ENCODE measurements at regions not wholly inside any gene's neighbourhood (a gene's known extent, or its start where the extent isn't known, plus 50 kb on each side); places are given as distances from the start of the nearest gene placed in this dataset.
A peak's percentile ranks its signal among the peaks of the same experiment; 100 is the strongest.

GRCh38 chrX:63466690-63467089, 115.6 kb upstream of the SPIN4 start:
- TF ChIP-seq CTCF (IDR thresholded peaks at IDR 0.05; ENCODE audit: low read depth, low read length): peak; percentile 2
- DNase-seq (ENCODE audit: extremely low read depth, low read depth): no peak

GRCh38 chrX:63458981-63459380, 107.8 kb upstream of the SPIN4 start:
- DNase-seq (ENCODE audit: extremely low read depth, low read depth): no peak
- TF ChIP-seq CTCF (IDR thresholded peaks at IDR 0.05; ENCODE audit: low read depth, low read length): no peak

DNA sequence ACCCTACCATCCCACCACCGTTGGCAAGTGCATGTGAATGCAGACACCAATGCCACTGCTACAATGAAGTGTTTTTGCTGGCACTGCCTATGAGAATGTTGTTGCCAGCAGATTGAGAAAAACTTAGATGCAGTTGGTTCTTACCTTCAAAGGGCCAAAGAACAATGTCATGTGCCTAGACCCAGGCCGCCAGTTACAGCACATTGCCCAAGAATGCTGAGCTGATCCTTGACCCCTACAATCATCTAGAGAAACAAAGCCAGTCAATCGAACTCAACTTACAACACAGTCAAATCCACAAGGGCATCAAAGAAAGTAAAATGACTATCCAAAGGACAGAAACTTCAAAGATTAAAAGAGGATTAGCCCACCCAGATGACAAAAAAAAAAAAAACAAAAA, 102.4 kb upstream of the SPIN4 start:
- TF ChIP-seq CTCF (IDR thresholded peaks at IDR 0.05; ENCODE audit: low read depth, low read length): no peak
- DNase-seq (ENCODE audit: extremely low read depth, low read depth): no peak

DNA sequence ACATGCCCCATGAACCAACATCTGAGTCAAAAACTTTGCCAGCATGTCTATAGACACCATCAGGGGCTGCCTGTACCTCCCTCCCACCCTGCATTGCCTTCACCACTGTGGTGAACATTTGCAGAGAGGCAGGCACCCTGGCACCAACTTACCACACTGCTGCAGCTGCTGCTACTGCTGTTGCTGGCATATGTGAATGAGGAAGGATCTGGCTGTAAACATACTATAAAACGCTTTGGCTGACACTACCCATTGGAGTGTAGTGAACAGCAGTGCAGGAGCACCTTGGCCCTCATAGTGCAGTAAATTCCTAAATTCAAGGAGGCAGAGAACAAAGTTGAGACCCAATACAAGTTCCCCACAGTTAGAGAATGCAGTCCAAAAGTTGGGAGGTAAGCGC, 90.6 kb upstream of the SPIN4 start:
- no peak for TF ChIP-seq CTCF (IDR thresholded peaks at IDR 0.05; ENCODE audit: low read depth, low read length)
- DNase-seq (ENCODE audit: extremely low read depth, low read depth): no peak

DNA sequence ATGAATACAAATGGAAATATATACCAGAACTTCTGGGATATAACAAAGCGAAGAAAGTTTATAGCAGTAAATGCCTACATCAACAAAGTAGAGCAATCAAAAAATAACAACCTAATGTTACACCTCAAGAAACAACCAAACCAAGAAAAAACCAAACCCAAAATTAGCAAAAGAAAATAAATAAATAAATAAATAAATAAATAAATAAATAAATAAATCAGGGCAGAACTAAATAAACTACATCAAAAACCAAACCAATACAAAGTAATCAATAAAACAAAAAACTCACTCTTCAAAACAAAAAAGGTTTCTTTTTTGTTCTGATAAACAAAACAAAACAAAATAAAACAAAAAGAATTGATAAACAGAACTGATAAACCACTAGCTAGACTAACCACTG, 88.4 kb upstream of the SPIN4 start:
- DNase-seq (ENCODE audit: extremely low read depth, low read depth): no peak
- no peak for TF ChIP-seq CTCF (IDR thresholded peaks at IDR 0.05; ENCODE audit: low read depth, low read length)

GRCh38 chrX:63436865-63437264, 85.7 kb upstream of the SPIN4 start:
- DNase-seq (ENCODE audit: extremely low read depth, low read depth): no peak
- no peak for TF ChIP-seq CTCF (IDR thresholded peaks at IDR 0.05; ENCODE audit: low read depth, low read length)

GRCh38 chrX:63434665-63435064, 83.5 kb upstream of the SPIN4 start:
- no peak for DNase-seq (ENCODE audit: extremely low read depth, low read depth)

More at GRCh38 chrX:63434665-63435064, 83.5 kb upstream of the SPIN4 start:
- no peak for TF ChIP-seq CTCF (IDR thresholded peaks at IDR 0.05; ENCODE audit: low read depth, low read length)

Data from AG09319 (cell line).